ENCODE measurements at regions not wholly inside any gene's neighbourhood (a gene's known extent, or its start where the extent isn't known, plus 50 kb on each side); places are given as distances from the start of the nearest gene placed in this dataset.

DNA sequence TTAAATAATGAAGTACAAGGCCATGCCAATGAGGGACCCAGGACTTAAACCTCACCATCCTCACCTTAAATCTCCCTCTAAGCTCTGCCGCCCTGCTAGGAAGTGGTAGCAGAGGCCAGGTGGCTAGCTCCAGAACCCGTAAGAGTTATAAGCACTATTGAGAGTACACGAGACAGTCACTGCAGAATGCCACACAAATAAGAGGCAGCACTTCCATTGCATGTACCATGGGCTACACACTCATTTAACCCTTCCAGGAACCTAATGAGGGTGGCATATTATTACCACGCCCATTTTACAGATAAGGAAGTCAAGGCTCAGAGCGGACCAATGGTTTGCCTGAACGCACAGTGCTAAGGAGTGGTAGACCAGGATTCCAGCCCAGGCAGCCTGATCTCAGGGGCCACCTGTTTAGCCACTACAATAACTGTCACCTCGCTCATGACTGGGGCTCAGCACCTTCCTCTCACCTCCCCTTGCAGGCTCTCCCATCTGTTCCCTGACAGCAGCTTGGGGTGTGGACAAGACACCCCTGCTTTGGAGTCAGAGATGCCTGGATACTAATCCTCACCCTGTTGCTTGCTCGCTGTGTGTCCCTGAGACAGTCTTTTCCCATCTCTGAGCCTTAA is 54.8 kb upstream of the ID3 start:
- DNase-seq = no peak

DNA sequence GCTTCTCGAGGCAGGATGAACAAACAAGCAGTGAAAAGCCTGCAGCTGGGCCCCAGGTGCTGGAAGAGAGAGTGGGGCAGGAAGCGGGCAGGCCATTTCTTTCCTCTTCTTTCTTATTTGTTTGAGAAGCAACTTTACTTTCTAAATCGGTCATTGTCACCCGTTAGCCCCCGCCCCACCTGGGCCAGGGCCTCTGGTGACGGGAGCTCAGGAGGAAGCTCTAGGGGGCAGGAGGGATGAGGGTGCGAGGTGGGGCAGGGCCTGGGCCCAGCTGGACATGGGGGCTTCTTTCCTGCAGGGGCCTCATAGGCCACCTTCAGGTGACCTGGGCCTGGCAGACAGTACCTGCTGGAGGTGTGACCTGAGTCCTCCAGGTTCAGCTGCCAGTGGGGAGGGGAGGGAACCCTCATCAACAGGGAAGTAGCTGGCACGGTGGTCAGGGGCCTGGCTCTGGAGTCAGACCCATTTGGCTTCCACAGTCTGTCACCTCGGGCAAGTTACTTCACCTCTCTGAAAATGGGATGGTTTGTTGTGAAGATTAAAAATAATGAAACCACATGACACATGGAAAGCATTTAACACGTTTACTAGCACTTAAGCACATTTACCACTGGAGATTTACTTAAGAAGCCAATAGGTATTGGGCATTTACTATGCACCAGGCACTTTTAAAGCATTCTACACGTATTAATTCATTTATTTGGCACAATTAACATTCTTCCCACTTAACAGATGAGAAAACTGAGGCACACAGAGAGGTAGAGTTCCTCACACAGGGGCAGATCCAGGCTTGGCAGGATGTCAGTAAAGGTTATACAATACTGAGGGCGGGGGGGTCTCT is 54.1 kb upstream of the ID3 start:
- DNase-seq = no peak

DNA sequence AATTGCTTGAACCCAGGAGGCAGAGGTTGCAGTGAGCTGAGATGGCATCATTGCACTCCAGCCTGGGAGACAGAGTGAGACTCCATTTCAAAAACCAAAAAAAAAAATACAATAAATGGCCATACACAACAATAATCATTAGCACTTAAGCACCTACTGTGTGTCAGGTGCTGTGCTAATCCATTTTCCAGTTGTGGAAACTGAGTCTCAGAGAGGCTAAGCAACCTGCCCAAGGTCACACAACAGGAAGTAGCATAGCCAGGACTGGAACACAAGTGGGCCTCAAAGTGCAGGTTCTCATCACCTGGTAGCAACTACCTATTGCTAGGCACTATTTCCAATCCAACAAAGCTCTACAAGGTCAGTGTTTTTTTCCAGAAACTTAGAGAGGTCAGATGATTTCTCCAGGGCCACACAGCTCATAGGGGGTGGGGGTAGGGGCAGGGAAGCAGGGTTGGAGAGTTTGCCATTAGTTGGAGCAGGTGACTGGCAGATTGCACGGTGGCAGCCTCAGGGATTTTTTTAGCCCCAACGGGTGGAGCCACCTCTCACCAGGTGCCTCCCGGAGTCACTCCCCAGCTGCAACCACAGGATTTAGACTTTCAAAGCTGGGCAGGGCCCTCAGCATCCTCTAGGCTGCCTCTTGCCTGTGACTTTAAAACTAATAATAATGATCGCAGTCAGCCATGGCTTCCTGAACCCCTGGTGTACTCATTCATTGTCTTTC is 52.5 kb upstream of the ID3 start:
- no peak for DNase-seq

DNA sequence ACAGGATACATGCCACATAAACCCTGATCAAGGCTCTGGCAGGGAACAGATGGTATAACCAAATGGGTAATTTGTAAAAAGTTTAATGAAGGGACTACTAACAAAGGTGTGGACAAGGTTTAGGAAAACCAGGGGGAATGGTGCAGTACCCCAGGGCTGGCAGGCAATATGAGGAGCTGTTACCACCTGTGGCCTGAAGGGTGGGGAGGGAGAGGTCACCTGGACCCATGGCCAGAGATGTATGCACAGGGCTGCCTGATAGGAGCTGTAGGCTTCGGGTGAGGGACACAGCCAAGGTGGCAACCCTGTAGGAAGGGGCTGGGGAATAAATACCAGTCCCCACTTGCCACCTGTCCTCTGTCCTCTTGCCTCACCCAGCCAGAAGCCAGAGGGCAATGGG is 51.4 kb upstream of the ID3 start:
- DNase-seq = no peak

DNA sequence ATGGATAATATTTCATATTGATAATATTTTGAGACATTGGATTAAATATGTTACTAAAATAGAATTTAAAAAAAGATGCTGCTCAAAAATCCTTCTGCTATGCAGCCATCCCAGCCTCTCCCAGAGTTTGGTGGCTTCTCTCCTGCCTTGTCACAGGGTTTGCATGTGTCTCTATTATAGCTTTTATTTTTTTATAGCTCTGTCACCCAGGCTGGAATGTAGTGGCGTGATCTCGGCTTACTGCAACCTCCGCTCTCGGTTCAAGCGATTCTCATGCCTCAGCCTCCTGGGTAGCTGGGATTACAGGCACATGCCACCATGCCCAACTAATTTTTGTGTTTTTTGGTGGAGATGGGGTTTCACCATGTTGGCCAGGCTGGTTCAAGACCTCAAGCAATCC is 50.7 kb upstream of the ID3 start:
- no peak for DNase-seq

Data from activated gamma-delta T cell (primary cell).